ENCODE measurements at regions not wholly inside any gene's neighbourhood (a gene's known extent, or its start where the extent isn't known, plus 50 kb on each side); places are given as distances from the start of the nearest gene placed in this dataset.

DNA sequence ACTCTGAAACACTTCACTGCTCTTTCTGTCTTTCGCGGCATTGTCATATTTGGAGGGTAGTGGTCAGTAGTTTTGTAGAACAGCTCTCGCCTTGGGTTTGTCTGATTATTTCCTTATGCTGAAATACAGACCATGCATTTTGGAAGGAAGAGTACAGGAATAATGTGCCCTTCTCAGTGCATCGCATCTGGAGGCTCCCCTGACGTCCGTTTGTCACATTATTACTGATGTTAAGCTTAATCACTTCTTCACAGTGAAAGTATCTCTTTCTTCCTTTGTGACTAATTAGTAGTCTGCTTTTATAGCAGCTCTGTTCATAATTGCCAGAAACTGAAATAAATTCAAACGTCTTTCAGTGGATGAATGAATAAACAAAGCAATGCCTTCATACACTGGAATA lies 85.7 kb upstream of the CXADR start:
- no peak overlapping the region for H3K4me3 ChIP-seq
- no peaks in the 10 kb centered on the region for H3K36me3 ChIP-seq
- no peaks in the 10 kb centered on the region for H3K27me3 ChIP-seq (replicated peaks in 1 of 7)
- H3K27ac ChIP-seq: no peak overlapping the region
- no peak for DNase-seq
- H3K9me3 ChIP-seq: peaks cover 0 to 2% (median 0%) of the 10 kb centered on the region in 8 donors
- TF ChIP-seq, protein P1, sequence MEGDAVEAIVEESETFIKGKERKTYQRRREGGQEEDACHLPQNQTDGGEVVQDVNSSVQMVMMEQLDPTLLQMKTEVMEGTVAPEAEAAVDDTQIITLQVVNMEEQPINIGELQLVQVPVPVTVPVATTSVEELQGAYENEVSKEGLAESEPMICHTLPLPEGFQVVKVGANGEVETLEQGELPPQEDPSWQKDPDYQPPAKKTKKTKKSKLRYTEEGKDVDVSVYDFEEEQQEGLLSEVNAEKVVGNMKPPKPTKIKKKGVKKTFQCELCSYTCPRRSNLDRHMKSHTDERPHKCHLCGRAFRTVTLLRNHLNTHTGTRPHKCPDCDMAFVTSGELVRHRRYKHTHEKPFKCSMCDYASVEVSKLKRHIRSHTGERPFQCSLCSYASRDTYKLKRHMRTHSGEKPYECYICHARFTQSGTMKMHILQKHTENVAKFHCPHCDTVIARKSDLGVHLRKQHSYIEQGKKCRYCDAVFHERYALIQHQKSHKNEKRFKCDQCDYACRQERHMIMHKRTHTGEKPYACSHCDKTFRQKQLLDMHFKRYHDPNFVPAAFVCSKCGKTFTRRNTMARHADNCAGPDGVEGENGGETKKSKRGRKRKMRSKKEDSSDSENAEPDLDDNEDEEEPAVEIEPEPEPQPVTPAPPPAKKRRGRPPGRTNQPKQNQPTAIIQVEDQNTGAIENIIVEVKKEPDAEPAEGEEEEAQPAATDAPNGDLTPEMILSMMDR (IDR thresholded peaks at IDR 0.05 in 8 of 11, conservative IDR thresholded peaks at IDR 0.05 in 3 of 11): no peak
- no peak for TF ChIP-seq POLR2A (IDR thresholded peaks at IDR 0.05)
- no peak for TF ChIP-seq POLR2AphosphoS5 (IDR thresholded peaks at IDR 0.05)
- intact Hi-C loops (cut with DNase I; ENCODE audit: low total_unique reads): no loop called here
- WGBS, 5 donors: 66 to 88% (median 82%) methylated on average over 7 of the region's 7 CpGs
- no peaks in the 10 kb centered on the region for H3K4me1 ChIP-seq

DNA sequence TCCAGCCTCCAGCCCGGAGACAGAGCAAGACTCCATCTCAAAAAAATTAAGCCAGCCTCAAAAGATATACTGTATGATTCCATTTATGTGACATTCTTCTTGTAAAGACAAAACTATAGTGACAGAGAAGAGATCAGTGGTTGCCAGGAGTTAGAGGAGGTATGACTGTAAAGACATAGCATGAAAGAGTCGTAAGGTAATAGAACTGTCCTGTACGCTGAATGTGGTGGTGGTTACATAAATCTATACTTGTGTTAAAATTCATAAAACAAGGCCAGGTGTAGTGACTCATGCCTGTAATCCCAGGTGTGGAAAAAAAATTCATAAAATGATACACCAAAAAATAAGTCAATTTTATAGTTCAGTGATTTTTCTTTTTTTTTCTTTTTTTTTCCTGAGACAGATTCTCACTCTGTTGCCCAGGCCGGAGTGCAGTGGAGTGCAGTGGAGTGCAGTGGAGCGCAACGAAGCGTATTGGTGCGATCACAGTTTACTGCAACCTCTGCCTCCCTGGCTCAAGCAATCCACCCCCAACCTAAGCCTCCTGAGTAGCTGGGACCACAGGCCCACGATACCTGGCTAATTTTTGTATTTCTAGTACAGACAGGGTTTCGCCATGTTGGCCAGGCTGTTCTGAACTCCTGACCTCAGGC lies 84.9 kb upstream of the CXADR start:
- H3K9me3 ChIP-seq: peaks cover 0 to 2% (median 0%) of the 10 kb centered on the region in 8 donors
- whole genome bisulfite sequencing, 5 donors: 64 to 73% (median 67%) methylated on average over 10 of the region's 10 CpGs
- no peaks in the 10 kb centered on the region for H3K4me1 ChIP-seq
- TF ChIP-seq, protein P1 (IDR thresholded peaks at IDR 0.05 in 8 of 11, conservative IDR thresholded peaks at IDR 0.05 in 3 of 11): no peak
- no peak for TF ChIP-seq POLR2A (IDR thresholded peaks at IDR 0.05)
- TF ChIP-seq POLR2AphosphoS5 (IDR thresholded peaks at IDR 0.05): no peak
- H3K4me3 ChIP-seq: no peak overlapping the region
- no peak overlapping the region for H3K27ac ChIP-seq
- intact Hi-C loops (cut with DNase I; ENCODE audit: low total_unique reads): no loop called here
- H3K36me3 ChIP-seq: no peaks in the 10 kb centered on the region
- DNase-seq: no peak
- no peaks in the 10 kb centered on the region for H3K27me3 ChIP-seq (replicated peaks in 1 of 7)

DNA sequence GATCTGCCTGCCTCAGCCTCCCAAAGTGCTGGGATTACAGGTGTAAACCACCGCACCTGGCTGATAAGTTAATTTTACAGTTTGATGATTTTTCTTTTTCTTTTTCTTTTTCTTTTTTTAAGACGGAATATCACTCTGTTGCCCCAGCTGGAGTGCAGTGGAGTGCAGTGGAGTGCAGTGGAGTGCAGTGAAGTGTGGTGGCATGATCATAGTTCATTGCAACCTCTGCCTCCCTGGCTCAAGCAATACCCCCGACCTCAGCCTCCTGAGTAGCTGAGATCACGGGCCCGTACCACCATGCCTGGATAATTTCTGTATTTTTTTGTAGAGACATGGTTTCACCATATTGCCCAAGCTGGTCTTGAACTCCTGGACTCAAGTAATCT lies 84.4 kb upstream of the CXADR start:
- no peak for DNase-seq
- Histone ChIP-seq H3K27me3 (replicated peaks in 1 of 7) (no peaks in the 10 kb centered on the region), H3K36me3 (no peaks in the 10 kb centered on the region), H3K27ac (no peak overlapping the region), H3K4me1 (no peaks in the 10 kb centered on the region), H3K9me3 (peaks cover 0 to 2% (median 0%) of the 10 kb centered on the region in 8 donors), H3K4me3 (no peak overlapping the region)
- 66 to 80% (median 72%) methylated on average over 5 of the region's 5 CpGs for WGBS, 5 donors
- TF ChIP-seq POLR2A (IDR thresholded peaks at IDR 0.05) (no peak), POLR2AphosphoS5 (IDR thresholded peaks at IDR 0.05) (no peak)
- TF ChIP-seq, protein P1 (IDR thresholded peaks at IDR 0.05 in 8 of 11, conservative IDR thresholded peaks at IDR 0.05 in 3 of 11): no peak
- intact Hi-C loops (cut with DNase I; ENCODE audit: low total_unique reads): no loop called here

DNA sequence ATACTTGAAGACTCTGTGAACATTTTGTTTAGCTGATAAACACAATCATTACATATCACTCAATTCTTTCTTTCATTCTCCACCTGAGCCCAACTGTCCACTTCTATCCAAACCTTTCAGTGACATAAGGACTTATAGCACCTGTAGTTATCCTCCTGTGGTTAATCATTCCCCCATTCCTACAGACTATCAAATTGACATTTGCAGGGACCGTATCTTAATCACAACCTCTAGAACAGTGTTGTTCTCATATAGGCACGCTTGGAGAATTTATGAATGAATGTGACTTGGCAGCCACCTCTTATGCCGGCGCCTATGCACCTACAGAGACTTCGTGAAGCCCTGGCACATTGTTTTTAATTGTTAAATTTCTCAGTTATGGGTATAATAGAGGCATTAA lies 83.9 kb upstream of the CXADR start:
- Histone ChIP-seq H3K4me1 (no peaks in the 10 kb centered on the region), H3K4me3 (no peak overlapping the region), H3K27me3 (replicated peaks in 1 of 7) (no peaks in the 10 kb centered on the region), H3K27ac (no peak overlapping the region), H3K9me3 (peaks cover 0 to 2% (median 0%) of the 10 kb centered on the region in 8 donors), H3K36me3 (no peaks in the 10 kb centered on the region)
- WGBS, 5 donors: 82 to 89% (median 88%) methylated on average over 5 of the region's 5 CpGs
- TF ChIP-seq, protein P1 (IDR thresholded peaks at IDR 0.05 in 8 of 11, conservative IDR thresholded peaks at IDR 0.05 in 3 of 11): no peak
- no peak for TF ChIP-seq POLR2AphosphoS5 (IDR thresholded peaks at IDR 0.05)
- TF ChIP-seq POLR2A (IDR thresholded peaks at IDR 0.05): no peak
- intact Hi-C loops (cut with DNase I; ENCODE audit: low total_unique reads): no loop called here
- no peak for DNase-seq

Data from spleen (tissue), 11 donors.